NK-92 (cell line): ENCODE measurements at regions not wholly inside any gene's neighbourhood (a gene's known extent, or its start where the extent isn't known, plus 50 kb on each side); places are given as distances from the start of the nearest gene placed in this dataset.
"Not testable (repeated sequence)": the region's sequence is repeated elsewhere in the genome, so short reads cannot be mapped to it uniquely, and the experiment has no call there.

Experiments used
- DNase-seq: peaks from one replicate; lab custom pipeline; 2025; ENCODE audit not compliant: unreplicated experiment; lab: John Stamatoyannopoulos, UW

GRCh38 chr13:43946281-43946680, 66.6 kb downstream of the LACC1 start:
- DNase-seq: no peak

DNA sequence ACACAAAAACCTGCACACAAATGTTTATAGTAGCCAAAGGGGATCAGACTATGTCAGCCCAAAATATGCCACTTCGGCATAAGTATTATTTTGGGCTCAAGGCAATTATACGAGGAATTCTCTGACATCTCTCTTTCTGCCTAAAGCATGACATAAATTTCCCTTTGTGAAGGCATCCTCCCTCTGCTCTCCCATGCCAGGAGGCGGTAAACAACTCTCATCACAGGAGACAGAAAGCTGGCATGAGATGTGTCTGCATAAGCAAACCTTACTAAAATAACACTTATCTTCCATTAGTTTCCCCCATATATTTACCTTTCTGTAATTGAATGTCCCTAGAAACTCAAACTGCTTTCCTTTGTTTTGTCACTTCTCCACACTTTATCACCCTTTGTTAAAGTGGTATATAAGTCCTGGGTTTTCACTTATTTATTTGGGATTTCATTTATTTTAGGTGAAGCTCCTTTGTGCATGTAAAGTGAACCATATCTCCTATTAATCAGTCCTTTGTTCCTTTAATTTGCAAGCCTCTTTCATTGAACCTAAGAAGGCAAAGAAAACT, 68.3 kb downstream of the LACC1 start:
- DNase-seq: no peak

GRCh38 chr13:43953370-43953769, 73.7 kb downstream of the LACC1 start:
- no peak for DNase-seq

- DNase-seq: not testable (repeated sequence)
Measured at GRCh38 chr13:43956975-43957374, 77.3 kb downstream of the LACC1 start.

DNA sequence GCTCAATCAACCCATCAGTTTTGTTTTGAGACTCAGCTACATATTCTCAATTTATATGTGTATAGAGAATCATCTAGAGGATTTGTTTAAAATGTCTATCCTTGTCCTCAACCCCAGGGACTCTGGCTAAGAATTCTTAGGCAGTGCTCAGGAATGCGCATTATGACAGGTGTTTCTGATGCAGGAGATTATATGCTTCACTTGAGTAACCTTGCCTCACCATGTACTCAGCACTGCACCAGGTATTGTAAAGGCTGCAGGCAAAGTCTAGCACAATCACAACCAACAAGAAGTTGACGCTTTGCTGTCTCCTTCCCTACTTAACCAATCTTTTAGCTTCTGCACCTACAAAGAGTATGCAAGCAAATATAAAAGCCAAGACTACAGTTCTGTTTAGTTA, 79.6 kb downstream of the LACC1 start:
- DNase-seq: no peak

- no peak for DNase-seq
Measured at GRCh38 chr13:43961909-43962308, 82.2 kb downstream of the LACC1 start.

DNA sequence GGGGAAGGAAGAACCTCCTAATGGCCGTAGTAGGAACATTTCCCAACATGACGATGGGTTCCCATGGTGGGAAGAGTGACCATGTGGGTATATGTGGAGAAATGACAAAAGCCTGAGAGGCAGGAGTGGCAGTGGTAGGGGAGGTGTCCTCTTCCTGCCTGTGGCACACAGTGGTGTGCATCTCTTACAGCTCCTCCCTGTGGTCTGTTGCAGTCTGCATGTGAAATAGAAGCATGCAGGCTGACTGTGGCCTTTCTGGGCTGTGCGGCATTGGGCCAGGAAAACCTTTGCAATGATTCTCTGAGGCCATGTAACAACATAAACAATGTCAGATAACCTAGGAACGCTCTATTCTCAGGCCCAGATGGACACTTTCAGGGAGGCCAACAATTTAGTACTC, 84.0 kb downstream of the LACC1 start:
- no peak for DNase-seq

DNA sequence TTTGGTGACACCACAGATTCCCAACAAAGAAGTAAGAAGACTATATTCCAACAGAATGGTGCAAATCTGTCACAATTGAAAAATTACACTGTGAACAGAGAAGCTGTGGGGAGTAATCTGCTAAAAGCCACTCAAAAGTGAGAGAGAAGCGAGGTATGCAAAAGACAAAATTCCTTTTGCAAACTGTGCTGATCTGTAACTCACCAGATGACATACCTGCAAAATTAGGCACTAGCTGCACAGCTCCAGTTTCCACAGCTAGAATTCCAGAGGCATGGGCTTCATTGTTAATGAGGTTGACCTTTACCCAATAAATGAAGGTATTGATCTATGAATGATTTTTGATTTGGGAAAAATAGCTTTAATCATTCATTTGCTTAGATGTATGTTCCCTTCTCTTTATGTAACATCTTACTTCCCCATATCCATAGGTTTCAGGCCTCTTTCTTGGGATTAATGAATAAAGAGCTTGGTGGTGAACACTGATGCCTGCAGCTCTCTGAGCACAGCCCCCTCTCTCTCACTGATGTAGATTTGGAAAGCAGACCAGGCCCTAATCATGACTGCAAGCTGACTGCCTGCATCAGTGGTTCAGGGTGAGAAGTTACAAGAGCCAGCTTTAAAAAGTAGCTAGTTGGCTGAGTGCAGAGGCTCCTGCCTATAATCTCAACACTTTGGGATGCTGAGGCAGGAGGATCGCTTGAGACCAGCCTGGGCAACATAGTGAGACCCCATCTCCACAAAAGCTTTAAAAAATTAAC, 85.2 kb downstream of the LACC1 start:
- DNase-seq: no peak

GRCh38 chr13:43965459-43965845, 85.7 kb downstream of the LACC1 start:
- no peak for DNase-seq

GRCh38 chr13:43968251-43968942, 88.7 kb downstream of the LACC1 start:
- DNase-seq: not testable (repeated sequence)

- DNase-seq: not testable (repeated sequence)
Measured at GRCh38 chr13:43968943-43969690, 89.4 kb downstream of the LACC1 start.

DNA sequence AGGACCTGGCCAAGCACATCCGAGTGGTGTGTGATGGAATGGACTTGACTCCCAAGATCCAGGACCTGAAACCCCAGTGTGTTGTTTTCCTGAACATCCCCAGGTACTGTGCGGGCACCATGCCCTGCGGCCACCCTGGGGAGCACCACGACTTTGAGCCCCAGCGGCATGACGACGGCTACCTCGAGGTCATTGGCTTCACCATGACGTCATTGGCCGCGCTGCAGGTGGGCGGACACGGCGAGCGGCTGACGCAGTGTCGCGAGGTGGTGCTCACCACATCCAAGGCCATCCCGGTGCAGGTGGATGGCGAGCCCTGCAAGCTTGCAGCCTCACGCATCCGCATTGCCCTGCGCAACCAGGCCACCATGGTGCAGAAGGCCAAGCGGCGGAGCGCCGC, 90.2 kb downstream of the LACC1 start:
- DNase-seq: not testable (repeated sequence)

- not testable (repeated sequence) for DNase-seq
Measured at GRCh38 chr13:43970520-43971242, 91.0 kb downstream of the LACC1 start.

DNA sequence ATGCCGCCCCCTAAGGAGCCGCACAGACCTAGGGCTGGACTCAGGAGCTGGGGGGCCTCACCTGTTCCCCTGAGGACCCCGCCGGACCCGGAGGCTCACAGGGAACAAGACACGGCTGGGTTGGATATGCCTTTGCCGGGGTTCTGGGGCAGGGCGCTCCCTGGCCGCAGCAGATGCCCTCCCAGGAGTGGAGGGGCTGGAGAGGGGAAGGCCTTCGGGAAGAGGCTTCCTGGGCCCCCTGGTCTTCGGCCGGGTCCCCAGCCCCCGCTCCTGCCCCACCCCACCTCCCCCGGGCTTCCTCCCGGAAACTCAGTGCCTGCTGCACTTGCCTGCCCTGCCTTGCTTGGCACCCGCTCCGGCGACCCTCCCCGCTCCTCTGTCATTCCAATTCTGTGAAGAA, 91.6 kb downstream of the LACC1 start:
- DNase-seq: not testable (repeated sequence)

GRCh38 chr13:43977911-43978310, 98.2 kb downstream of the LACC1 start:
- no peak for DNase-seq

DNA sequence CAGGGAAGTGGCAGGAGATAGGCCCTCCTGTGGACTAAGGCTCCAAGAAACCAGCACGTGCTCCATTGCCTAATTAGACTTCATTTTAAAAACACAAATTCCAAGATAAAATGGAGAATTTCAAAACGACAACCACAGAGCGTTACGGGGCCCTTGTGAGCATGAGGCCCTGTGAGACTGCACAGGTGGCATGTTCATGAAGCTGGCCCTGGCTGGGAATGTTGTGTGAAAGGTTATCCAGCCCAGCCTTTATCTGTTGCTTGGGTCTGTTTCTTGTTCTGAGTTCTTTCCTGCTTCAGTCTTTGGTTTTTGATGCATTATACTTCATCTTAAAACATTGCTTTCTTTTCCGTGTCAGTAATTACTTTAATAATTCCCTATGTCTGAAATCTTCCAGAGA, 99.0 kb downstream of the LACC1 start:
- DNase-seq: no peak

GRCh38 chr13:43979492-43979891, 99.8 kb downstream of the LACC1 start:
- no peak for DNase-seq

DNA sequence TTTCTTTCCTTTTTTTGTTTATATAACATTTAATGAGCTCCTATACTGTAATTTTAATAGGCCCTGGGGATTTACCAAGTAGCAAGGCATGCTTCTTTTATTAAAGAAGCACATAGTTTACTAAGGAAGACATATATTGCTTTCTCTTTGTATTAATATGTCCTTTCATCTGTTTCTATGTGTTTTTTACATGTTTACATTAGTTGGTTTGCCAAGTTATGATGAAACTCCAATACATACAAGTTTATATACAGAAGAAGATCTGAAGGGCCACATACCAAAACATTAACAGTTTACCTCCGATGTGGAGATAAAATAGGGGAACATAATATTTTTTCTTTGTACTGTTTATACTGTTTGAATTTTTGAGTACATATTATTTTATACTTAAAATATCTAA, 100.9 kb downstream of the LACC1 start:
- no peak for DNase-seq

DNA sequence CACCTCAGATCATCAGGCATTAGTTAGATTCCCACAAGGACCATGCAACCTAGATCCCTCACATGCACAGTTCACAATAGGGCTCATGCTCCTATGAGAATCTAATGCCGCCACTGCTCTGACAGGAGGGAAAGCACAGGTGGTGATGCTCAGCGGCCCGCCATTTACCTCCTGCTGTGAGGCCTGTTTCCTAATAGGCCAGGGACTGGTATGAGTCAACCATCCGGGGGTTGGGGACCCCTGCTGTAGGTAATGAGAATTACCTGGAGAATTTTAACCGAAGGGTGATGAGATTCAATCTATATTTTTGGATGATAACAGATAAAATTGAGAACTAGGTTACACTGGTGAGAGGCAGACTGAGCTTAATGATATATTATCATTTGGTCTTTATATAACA, 101.4 kb downstream of the LACC1 start:
- no peak for DNase-seq

DNA sequence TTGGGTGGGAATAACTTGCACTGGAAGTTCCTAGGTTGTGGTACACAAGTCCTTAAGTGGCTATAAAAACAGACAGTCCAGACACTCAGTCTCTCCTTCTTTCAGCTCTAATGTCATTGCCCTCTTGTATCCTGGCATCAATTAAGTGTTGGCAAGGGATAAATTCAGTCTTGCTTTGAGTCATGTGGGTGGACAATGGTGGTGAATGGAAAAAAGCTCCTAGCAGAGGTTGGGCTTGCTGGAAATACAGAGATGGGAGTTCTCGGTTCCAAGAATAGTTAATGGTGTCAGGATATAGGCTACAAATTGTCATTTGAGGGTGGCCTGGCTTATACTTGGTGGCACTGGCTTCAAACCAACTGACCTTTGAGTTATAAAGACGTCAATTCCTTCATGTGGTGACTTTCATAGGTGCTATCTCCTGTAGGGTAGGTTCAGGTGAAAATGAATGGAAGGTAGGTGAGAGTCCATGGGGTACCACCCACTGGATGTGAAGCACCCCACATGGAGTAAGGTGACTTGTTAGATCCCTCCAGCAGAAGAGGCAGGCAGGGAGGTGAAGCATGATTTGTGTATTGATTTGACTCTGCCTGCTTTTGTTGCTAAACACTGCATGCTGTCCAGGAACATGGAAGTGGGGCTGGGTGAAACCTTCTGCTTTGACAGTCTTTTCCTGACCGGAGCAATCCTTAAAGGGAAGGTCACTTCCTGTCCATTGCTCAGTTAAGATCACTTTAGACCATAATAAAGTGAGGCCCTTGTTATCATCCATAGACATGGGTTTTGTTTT, 102.0 kb downstream of the LACC1 start:
- no peak for DNase-seq
